Bronchial epithelial cell (primary cell): ENCODE measurements at regions not wholly inside any gene's neighbourhood (a gene's known extent, or its start where the extent isn't known, plus 50 kb on each side); places are given as distances from the start of the nearest gene placed in this dataset.

ENCODE experiments used
- DNase-seq: peaks from one replicate; pipeline ENCODE4 v3.0.0-alpha.2; 2010; ENCODE audit warnings: low read depth
- FAIRE-seq: peaks from 2 replicates; lab custom pipeline; 2011; peaks lifted over from hg19 to GRCh38; lab: Jason Lieb, UNC
- H3K27me3 ChIP-seq: 2 replicates; pipeline ENCODE4 v1.5.1; 2011; ENCODE audit warnings: low read length; ENCODE audit not compliant: control insufficient read depth, insufficient read depth
- H3K36me3 ChIP-seq: 2 replicates; pipeline ENCODE4 v1.5.1; 2011; ENCODE audit warnings: low read length; ENCODE audit not compliant: control insufficient read depth, insufficient read depth
- H3K4me3 ChIP-seq: 2 replicates; pipeline ENCODE4 v1.5.1; 2011; ENCODE audit warnings: mild to moderate bottlenecking, low read depth, low read length, control low read depth
- TF ChIP-seq, protein P1 (sequence below): IDR thresholded peaks from 2 replicates; pipeline ENCODE4 v1.5.1; 2011; ENCODE audit warnings: mild to moderate bottlenecking, moderate library complexity, low read length, control low read depth, inconsistent platforms; ENCODE audit not compliant: insufficient read depth, severe bottlenecking

DNA sequence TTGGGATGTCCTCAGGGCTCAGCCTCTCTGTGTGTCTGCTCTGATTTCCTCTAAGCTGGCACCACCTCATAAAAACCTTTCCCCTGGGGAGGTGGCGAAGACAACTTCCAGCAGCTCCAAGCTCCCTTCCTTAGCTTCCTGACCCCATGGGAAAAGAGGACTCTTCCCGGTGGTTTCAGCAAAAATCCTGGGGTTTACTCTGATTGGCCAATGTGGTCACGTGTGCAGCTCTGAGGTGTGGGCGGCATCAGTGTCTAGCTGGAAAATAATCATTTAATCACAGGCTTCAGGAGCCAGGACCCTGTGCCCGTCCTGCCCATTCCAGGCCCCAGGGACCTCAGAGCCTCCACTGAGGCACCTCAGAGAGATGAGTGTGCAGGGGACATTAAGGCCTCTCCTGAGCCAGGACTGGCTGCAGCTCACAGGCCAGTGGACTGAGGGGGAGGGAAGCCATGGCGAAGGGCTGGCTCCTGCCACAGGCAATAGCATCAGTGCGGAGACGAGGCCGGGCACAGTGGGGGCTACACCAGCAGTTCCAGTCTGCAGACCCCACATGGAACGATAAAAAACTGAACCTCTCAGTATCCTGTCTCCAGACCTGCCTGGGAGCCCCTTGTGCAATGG, 104.1 kb downstream of the TPRA1 start:
- no peak for DNase-seq
- TF ChIP-seq, protein P1, sequence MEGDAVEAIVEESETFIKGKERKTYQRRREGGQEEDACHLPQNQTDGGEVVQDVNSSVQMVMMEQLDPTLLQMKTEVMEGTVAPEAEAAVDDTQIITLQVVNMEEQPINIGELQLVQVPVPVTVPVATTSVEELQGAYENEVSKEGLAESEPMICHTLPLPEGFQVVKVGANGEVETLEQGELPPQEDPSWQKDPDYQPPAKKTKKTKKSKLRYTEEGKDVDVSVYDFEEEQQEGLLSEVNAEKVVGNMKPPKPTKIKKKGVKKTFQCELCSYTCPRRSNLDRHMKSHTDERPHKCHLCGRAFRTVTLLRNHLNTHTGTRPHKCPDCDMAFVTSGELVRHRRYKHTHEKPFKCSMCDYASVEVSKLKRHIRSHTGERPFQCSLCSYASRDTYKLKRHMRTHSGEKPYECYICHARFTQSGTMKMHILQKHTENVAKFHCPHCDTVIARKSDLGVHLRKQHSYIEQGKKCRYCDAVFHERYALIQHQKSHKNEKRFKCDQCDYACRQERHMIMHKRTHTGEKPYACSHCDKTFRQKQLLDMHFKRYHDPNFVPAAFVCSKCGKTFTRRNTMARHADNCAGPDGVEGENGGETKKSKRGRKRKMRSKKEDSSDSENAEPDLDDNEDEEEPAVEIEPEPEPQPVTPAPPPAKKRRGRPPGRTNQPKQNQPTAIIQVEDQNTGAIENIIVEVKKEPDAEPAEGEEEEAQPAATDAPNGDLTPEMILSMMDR: no peak
- Histone ChIP-seq H3K36me3 (no peaks in the 10 kb centered on the region), H3K27me3 (no peaks in the 10 kb centered on the region), H3K4me3 (no peak overlapping the region)
- FAIRE-seq: no peak

DNA sequence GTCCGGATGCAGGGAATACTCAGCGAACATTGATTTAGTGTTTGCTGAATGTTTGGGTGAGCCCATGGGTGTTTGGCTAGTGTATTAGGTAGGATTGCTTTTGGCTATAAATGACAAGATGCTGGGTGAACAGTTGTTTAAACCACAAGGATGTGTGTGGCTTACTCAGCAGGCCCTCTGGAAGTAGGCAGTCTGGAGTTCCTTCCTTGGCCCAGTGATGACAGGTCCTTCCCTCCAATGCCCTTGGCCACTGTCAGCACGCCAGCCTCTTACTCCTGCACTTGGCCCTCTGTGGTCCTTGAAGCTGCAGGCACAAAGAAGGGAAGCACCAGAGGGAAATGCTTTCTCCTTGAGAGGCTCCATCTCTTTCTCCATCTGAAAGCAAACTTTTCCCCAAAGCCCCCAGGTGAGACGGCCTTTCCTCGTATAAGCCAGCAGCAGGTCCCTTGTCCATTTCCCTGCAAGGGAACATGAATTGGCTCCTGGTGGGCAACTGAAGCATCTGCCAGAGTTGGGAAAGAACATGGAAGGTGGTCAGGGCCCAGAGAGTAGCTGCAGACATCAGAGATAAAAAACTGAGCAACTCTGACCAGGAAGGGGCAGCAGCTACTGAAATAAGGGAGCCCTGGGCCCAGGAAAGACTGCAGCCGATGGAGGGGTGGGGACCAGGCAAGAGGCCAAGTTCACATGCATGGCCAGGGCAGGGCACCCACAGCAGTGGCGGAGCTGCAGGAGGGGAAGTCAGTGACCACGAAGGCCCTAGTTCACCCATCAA, 105.0 kb downstream of the TPRA1 start:
- FAIRE-seq: no peak
- H3K36me3 ChIP-seq: no peaks in the 10 kb centered on the region
- no peaks in the 10 kb centered on the region for H3K27me3 ChIP-seq
- TF ChIP-seq, protein P1: no peak
- H3K4me3 ChIP-seq: no peak overlapping the region
- no peak for DNase-seq

DNA sequence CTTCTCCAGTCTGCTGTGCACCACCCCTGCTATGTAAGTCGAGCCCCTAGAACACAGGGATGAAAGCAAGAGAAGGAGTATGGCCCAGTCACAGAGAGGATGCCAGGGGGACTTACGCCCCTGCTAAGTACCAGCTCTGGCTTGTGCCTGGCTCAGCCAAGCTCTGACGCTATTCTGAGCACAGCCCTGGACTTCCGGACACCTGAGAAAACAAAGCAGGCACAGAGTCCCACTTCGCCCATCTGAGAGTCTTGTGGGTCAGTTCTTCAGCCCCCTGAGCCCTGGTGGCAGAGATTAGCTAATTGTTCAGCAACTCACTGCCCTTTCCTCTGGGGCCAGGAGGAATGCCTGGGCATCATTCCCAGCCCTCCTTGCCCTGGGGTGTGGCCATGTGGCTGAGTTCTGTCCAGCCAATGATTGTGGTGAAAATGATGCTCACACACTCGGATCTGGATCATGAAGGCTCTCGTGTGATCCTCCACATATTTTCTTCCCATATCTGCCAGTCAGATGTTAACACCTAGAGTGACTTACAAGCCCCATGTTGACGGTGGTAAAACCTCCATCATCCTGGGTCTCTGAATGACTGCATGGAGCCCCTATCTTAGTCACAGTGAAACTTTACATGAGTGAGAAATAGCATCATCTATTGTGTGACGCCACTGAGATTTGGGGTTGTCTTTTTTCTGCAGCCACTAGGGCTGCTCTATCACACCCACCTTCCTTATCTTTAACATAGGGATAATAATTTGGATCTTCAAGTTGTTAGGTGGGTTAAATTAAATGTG, 105.7 kb downstream of the TPRA1 start:
- no peaks in the 10 kb centered on the region for H3K27me3 ChIP-seq
- DNase-seq: no peak
- no peak overlapping the region for H3K4me3 ChIP-seq
- FAIRE-seq: peak; percentile 55
- H3K36me3 ChIP-seq: no peaks in the 10 kb centered on the region
- TF ChIP-seq, protein P1: no peak

DNA sequence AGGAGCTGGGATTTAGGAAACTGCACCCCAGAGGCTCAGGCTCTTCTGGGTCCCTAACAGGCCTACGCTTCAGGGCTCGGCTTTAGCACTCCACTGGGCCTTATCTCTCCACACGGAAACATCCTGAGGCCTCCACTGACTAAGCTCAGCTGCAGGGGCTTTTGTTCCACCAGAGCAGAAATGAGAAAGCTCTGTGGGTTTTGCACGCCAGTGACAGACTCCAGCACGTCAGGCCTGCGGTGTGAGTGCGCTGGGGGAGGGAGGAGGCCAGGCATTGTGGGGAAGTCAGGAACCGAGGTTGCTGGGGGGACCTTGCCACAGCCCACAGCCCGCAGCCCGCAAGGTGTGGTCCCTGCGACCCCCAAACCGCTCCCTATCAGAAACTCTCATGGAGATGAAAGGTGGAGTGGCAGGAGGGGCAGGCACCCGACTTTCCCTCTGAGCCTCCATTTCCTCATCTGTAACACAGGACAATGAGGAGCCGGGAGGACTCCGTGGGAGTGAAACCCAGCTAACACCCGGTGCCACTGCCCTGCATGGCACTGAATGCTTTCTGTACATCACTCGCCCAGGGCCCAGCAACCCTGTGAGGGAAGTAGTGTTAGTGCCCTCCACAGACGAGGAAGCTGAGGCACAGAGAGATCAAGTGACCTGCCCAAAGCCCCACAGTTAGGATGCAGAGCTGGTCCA, 106.5 kb downstream of the TPRA1 start:
- no peak for FAIRE-seq
- Histone ChIP-seq H3K36me3 (no peaks in the 10 kb centered on the region), H3K4me3 (no peak overlapping the region), H3K27me3 (no peaks in the 10 kb centered on the region)
- TF ChIP-seq, protein P1: no peak
- no peak for DNase-seq

DNA sequence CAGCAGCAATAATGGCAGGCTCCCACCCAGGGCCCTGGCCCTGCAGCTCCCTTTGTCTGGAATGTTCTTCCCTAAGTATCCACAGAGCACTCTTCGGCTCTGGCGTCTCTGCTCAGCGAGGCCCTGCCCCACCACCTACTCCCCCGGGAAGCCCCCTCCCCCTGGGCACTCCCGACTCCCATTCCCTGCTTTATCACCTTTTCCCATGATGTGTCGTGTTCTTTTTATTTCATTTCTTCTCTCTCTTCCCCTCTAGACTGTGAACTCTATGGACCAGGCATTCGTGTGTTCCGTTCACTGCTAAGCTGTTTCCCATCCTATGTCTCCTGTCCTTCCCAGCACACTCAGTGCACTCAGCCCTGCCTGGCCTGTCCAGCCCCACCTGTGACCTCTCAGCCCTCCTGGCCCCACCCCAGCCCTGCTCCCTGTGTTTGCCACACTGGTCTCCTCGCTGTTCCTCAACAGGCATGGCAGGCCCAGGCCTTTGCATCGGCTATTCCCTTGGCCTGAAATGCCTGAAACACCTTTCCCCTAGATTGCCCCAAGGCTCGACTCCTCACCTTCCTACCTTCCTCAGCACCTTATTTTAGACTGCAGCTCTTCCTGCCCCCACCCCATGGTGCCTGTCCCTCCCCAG, 107.4 kb downstream of the TPRA1 start:
- FAIRE-seq: no peak

More for the DNA sequence above, 107.4 kb downstream of the TPRA1 start:
- no peak for DNase-seq
- Histone ChIP-seq H3K4me3 (no peak overlapping the region), H3K36me3 (no peaks in the 10 kb centered on the region), H3K27me3 (peaks cover 3% of the 10 kb centered on the region)
- TF ChIP-seq, protein P1: no peak
